Nucleus accumbens (tissue), 56 donors: ENCODE measurements at regions not wholly inside any gene's neighbourhood (a gene's known extent, or its start where the extent isn't known, plus 50 kb on each side); places are given as distances from the start of the nearest gene placed in this dataset.

Experiments used
- DNase-seq, 56 donors: peaks; one replicate each; lab custom pipeline; 2025; lab: John Stamatoyannopoulos, UW

DNA sequence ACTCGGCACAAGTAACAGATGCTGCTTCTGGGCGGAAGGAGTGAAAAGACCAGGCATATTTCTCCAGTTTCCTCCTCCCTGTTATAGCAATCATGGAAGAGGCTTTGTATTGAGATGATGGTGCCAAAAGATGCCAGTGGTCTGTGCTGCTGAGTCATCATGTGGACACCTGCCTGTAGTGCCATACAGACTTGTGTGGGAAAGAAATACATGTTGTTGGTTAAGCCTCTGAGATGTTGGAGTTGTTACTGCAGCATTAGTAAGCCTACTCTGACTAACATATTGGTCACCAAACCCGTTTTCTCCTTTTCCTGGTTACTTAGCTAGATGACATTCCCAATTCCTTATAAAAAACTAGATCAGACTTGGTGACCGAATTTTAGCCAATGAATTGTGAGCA is 356.9 kb downstream of the ZNF521 start:
- DNase-seq, result no peak

DNA sequence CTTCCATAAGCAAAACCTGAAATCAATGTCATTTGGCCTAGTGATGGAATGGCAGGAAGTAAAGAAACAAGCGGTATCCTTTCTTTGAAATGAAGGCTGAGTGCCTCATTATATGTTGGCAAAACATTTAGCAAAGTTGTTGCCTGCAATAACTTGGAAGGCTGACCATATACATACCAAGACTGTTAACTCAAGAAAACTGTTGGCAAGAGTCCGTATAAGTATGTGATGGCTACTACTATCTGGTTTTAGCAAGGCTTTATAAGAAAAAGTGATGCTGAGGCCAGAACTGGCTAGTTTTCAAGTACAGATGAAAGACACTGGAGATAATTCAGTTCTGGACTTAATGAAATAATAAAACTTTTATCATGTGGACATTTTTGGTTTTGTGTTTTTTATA is 356.2 kb downstream of the ZNF521 start:
- no peak for DNase-seq

DNA sequence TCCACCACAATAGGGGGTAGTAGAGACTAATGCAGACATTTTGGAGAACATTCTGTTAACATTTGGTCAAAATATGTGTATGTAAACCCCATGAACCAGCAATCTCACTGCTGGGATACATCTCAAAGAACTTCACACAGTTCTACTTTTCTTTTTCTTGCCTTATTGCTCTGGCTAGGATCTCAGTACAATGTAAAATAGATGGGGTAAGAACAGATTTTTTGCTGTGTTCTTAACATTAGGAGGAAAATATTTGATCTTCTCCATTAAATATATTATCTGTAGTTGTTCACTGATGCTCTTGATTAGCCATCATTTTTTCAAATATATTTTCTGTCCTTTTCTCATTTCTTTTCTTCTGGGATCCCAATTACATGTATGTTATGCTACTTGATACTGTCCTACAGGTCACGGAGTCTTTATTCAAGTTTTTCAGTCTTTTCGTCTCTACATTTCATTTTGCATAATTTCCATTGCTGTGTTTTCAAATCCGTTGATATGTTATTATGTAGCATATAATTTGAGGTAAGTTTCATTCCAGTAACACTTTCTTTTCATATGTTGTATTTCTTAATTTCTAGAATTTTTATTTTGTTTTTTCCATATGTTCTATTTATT is 352.2 kb downstream of the ZNF521 start:
- no peak for DNase-seq

DNA sequence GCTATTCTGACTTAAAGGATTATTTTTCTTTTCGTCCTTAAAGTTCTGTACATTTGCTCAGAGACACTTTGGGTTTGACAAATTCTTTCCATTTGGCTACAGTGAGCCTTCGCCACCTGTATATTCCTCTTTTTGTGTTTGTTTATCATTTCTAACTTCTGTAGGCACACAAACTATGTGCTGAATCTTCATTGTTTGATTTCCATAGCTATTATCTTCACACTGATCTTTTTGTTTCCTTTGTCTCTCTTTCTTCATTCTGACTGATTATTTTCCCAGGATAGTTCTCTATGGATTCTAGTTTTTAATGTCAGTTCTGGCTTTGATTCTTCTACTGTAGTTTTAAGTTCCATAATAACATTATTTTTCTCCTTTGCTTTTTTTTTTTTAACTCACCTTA is 350.2 kb downstream of the ZNF521 start:
- no peak for DNase-seq

DNA sequence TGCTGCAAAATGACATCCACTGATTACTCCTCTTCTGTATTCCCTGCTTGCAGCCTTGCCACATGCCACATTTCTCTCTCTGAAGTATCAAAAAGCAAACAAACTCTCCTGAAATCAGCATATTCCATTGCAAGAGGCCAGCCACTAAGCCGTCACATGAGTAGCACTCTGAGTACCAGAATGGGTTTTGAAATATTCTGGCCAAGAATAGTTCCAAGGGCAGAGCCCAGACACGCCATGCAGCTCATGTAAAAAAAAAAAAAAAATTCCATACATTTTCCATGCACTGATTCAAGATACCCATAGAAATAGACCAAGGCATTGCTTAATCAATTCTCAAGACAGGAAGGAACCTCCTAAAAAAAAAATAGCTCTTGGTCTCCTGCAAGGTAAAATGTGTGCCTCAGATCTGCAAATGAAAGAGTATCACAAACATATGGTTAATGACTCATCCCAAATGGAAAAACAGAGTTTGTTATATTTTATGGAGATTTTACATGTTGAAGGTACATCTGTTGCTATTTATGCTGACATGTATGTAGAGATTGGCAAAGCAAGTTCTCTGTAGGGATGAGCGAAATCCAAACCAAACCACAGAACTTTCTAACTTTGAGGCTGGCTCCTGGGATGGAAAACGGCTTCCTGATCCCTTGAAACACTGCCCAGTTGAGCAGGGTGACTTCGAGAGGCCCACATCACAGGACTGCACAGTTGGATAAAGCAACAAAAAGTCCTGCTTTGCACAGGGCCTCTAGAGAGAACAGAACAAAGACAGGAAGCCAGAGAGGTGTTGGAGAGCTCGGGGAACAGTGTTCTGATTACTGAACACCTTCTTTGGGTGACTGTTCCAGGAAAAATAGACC is 346.2 kb downstream of the ZNF521 start:
- no peak for DNase-seq

GRCh38 chr18:25010623-25011374 is 341.2 kb downstream of the ZNF521 start:
- DNase-seq, result no peak
